NT2/D1 (cell line): ENCODE measurements at regions not wholly inside any gene's neighbourhood (a gene's known extent, or its start where the extent isn't known, plus 50 kb on each side); places are given as distances from the start of the nearest gene placed in this dataset.

ENCODE experiments used
- SUZ12 ChIP-seq: IDR thresholded peaks from 2 replicates; pipeline ENCODE4 v1.6.1; 2011; ENCODE audit not compliant: insufficient read length, insufficient read depth; ENCODE audit errors: extremely low read depth
- YY1 ChIP-seq: IDR thresholded peaks from 2 replicates; pipeline ENCODE4 v1.6.1; 2011; ENCODE audit not compliant: insufficient read length, insufficient read depth
- ZNF274 ChIP-seq: IDR thresholded peaks from 2 replicates; pipeline ENCODE4 v1.6.1; 2011; ENCODE audit warnings: mild to moderate bottlenecking, low read depth, low read length

DNA sequence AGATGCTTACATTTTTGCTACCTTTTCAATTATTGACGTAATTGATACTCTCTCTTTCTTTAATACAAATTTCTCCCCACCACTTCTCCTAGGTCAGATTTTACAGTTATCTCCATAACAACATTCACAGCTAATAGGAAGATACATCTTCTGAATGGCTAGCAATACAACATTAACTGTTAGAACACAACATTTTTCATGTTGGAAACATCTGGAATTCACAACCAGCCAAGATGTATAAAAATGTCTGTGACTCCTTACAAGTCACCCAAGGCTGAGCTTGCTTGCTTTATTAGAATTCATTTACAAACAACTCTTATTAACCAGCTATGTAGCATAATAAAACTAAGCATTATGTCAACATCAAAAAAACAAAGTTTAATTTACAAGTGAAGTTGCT is 81.0 kb upstream of the ROBO2 start:
- no peak for TF ChIP-seq YY1
- no peak for TF ChIP-seq SUZ12
- no peak for TF ChIP-seq ZNF274
